Loucy (cell line): ENCODE measurements at regions not wholly inside any gene's neighbourhood (a gene's known extent, or its start where the extent isn't known, plus 50 kb on each side); places are given as distances from the start of the nearest gene placed in this dataset.

ENCODE experiments used
- H2AFZ ChIP-seq: fragments of 200-600 bp; sonication (generic); 2 replicates; pipeline ENCODE4 v1.6.0; 2016; ENCODE audit warnings: antibody characterized with exemption, mild to moderate bottlenecking, low read length, moderate library complexity
- H3F3A ChIP-seq: fragments of 200-600 bp; 2 replicates; pipeline ENCODE4 v1.6.0; 2016; ENCODE audit warnings: antibody characterized with exemption, low read depth, mild to moderate bottlenecking
- H3K27me3 ChIP-seq: fragments of 200-600 bp; sonication (generic); 2 replicates; pipeline ENCODE4 v1.6.1; 2014; ENCODE audit warnings: low read length, mild to moderate bottlenecking; ENCODE audit not compliant: insufficient read depth, poor library complexity, severe bottlenecking
- H3K36me3 ChIP-seq: fragments of 200-600 bp; sonication (generic); 2 replicates; pipeline ENCODE4 v1.6.1; 2016; ENCODE audit warnings: low read length; ENCODE audit not compliant: insufficient read depth
- H3K4me1 ChIP-seq: fragments of 200-600 bp; sonication (generic); 2 replicates; pipeline ENCODE4 v1.5.1; 2014; ENCODE audit warnings: low read length, mild to moderate bottlenecking; ENCODE audit not compliant: insufficient read depth, poor library complexity, severe bottlenecking
- H3K4me2 ChIP-seq: fragments of 200-600 bp; sonication (generic); 2 replicates; pipeline ENCODE4 v1.6.0; 2014; ENCODE audit warnings: antibody characterized with exemption, low read length, low read depth, mild to moderate bottlenecking; ENCODE audit not compliant: poor library complexity, severe bottlenecking
- H3K4me3 ChIP-seq: fragments of 200-600 bp; sonication (generic); 2 replicates; pipeline ENCODE4 v1.5.1; 2014; ENCODE audit warnings: low read length, mild to moderate bottlenecking, mixed read lengths; ENCODE audit not compliant: poor library complexity, severe bottlenecking
- H3K79me2 ChIP-seq: fragments of 200-600 bp; sonication (generic); 2 replicates; pipeline ENCODE4 v1.6.1; 2014; ENCODE audit warnings: low read length; ENCODE audit not compliant: insufficient read depth
- H3K9ac ChIP-seq: fragments of 200-600 bp; sonication (generic); 2 replicates; pipeline ENCODE4 v1.6.0; 2014; ENCODE audit warnings: mild to moderate bottlenecking, low read depth, low read length, moderate library complexity; ENCODE audit not compliant: poor library complexity, severe bottlenecking
- H3K9me2 ChIP-seq: fragments of 200-600 bp; sonication (generic); replicated peaks from 2 replicates; pipeline ENCODE4 v1.6.1; 2016; ENCODE audit warnings: low read depth, low read length, mixed read lengths
- H3K9me3 ChIP-seq: fragments of 200-600 bp; sonication (generic); 2 replicates; pipeline ENCODE4 v1.6.1; 2014; ENCODE audit warnings: mild to moderate bottlenecking, antibody characterized with exemption, low read length, low read depth; ENCODE audit not compliant: insufficient read depth
- H4K20me1 ChIP-seq: fragments of 200-600 bp; sonication (generic); 2 replicates; pipeline ENCODE4 v1.6.0; 2014; ENCODE audit warnings: antibody characterized with exemption, low read length, mild to moderate bottlenecking; ENCODE audit not compliant: insufficient read depth, poor library complexity, severe bottlenecking
- CTCF ChIP-seq: fragments of 200-600 bp; sonication (generic); conservative IDR thresholded peaks from 2 replicates; pipeline ENCODE4 v1.5.1; 2014; ENCODE audit warnings: mild to moderate bottlenecking, antibody characterized with exemption, low read length
- EZH2phosphoT487 ChIP-seq: fragments of 200-600 bp; IDR thresholded peaks from 2 replicates; pipeline ENCODE4 v1.6.1; 2018; ENCODE audit warnings: antibody characterized with exemption, mild to moderate bottlenecking, moderate library complexity, borderline replicate concordance

GRCh38 chr2:185502351-185502750 is 236.3 kb upstream of the FSIP2 start:
- Histone ChIP-seq H3K27me3 (no peaks in the 10 kb centered on the region), H3K9me2 (0 out of 2 replicates have a peak, but pooled peaks cover 3% of the 10 kb centered on the region)
- TF ChIP-seq CTCF (no peak), EZH2phosphoT487 (no peak)

GRCh38 chr2:185507719-185508118 is 230.9 kb upstream of the FSIP2 start:
- H4K20me1 ChIP-seq: no peaks in the 10 kb centered on the region
- H3K4me2 ChIP-seq: no peak overlapping the region
- no peaks in the 10 kb centered on the region for H3F3A ChIP-seq
- no peak overlapping the region for H3K4me3 ChIP-seq
- no peaks in the 10 kb centered on the region for H3K27me3 ChIP-seq
- no peaks in the 10 kb centered on the region for H3K79me2 ChIP-seq
- H3K9ac ChIP-seq: no peak overlapping the region
- H3K36me3 ChIP-seq: no peaks in the 10 kb centered on the region
- no peaks in the 10 kb centered on the region for H3K4me1 ChIP-seq
- 0 out of 2 replicates have a peak, but pooled peaks cover 3% of the 10 kb centered on the region for H3K9me2 ChIP-seq
- no peak for TF ChIP-seq CTCF
- H3K9me3 ChIP-seq: 0 out of 2 replicates have a peak, but pooled peaks cover 6% of the 10 kb centered on the region
- H2AFZ ChIP-seq: no peak overlapping the region

More at GRCh38 chr2:185502351-185502750, 236.3 kb upstream of the FSIP2 start:
- Histone ChIP-seq H3K9me3 (no peaks in the 10 kb centered on the region), H4K20me1 (no peaks in the 10 kb centered on the region), H3F3A (no peaks in the 10 kb centered on the region), H3K4me2 (no peak overlapping the region), H3K36me3 (no peaks in the 10 kb centered on the region), H2AFZ (no peak overlapping the region), H3K9ac (no peak overlapping the region), H3K4me1 (no peaks in the 10 kb centered on the region), H3K79me2 (no peaks in the 10 kb centered on the region), H3K4me3 (no peak overlapping the region)

GRCh38 chr2:185510060-185510459 is 228.5 kb upstream of the FSIP2 start:
- Histone ChIP-seq H3K9me2 (0 out of 2 replicates have a peak, but pooled peaks cover 3% of the 10 kb centered on the region), H3K4me1 (no peaks in the 10 kb centered on the region), H3K79me2 (no peaks in the 10 kb centered on the region), H3F3A (no peaks in the 10 kb centered on the region), H3K36me3 (no peaks in the 10 kb centered on the region), H3K4me2 (no peak overlapping the region), H3K9me3 (0 out of 2 replicates have a peak, but pooled peaks cover 6% of the 10 kb centered on the region), H3K4me3 (no peak overlapping the region), H3K9ac (no peak overlapping the region), H3K27me3 (no peaks in the 10 kb centered on the region), H2AFZ (no peak overlapping the region), H4K20me1 (no peaks in the 10 kb centered on the region)
- TF ChIP-seq EZH2phosphoT487 (no peak), CTCF (no peak)
